ENCODE measurements at regions not wholly inside any gene's neighbourhood (a gene's known extent, or its start where the extent isn't known, plus 50 kb on each side); places are given as distances from the start of the nearest gene placed in this dataset.
"Not testable (repeated sequence)": the region's sequence is repeated elsewhere in the genome, so short reads cannot be mapped to it uniquely, and the experiment has no call there.

GRCh38 chr9:16064771-16065170 is 511.9 kb downstream of the CCDC171 start:
- DNase-seq: no peak
- Histone ChIP-seq H3K4me3 (ENCODE audit: low read depth, low read length) (no peak overlapping the region), H3K27me3 (replicated peaks) (no peaks in the 10 kb centered on the region), H3K36me3 (replicated peaks) (no peaks in the 10 kb centered on the region), H3K27ac (no peak overlapping the region)
- TF ChIP-seq CTCF (IDR thresholded peaks at IDR 0.05; ENCODE audit: low read depth, low read length, missing control alignments): no peak
- in situ Hi-C loops (cut with HindIII; ENCODE audit: low pct_ligation_motif_present, low sequenced_read_pairs): no loop called here

DNA sequence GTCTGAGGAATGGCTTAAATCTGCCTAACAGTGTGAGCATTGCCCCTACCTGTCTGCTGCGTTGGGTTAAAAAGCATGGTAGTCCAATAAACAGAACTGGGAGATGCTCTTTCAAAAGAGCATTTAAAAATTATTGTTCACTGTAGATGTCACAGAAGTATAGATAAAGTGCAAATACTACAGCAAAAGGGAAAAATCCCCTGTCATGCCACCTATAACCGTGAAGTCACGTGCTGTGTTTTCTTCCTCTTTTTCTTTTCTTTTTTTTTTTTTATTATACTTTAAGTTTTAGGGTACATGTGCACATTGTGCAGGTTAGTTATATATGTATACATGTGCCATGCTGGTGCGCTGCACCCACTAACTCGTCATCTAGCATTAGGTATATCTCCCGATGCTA is 513.4 kb downstream of the CCDC171 start:
- DNase-seq: not testable (repeated sequence)

GRCh38 chr9:16068476-16068875 is 515.6 kb downstream of the CCDC171 start:
- H3K36me3 ChIP-seq (replicated peaks): no peaks in the 10 kb centered on the region
- peak; percentile 65 for DNase-seq
- H3K27me3 ChIP-seq (replicated peaks): no peaks in the 10 kb centered on the region
- TF ChIP-seq CTCF (IDR thresholded peaks at IDR 0.05; ENCODE audit: low read depth, low read length, missing control alignments): no peak
- no peak overlapping the region for H3K4me3 ChIP-seq (ENCODE audit: low read depth, low read length)
- H3K27ac ChIP-seq: peak overlapping the region; percentile 41
- in situ Hi-C loops (cut with HindIII; ENCODE audit: low pct_ligation_motif_present, low sequenced_read_pairs): no loop called here

More for the DNA sequence above, 513.4 kb downstream of the CCDC171 start:
- H3K27me3 ChIP-seq (replicated peaks); in situ Hi-C loops (cut with HindIII; ENCODE audit: low pct_ligation_motif_present, low sequenced_read_pairs); H3K4me3 ChIP-seq (ENCODE audit: low read depth, low read length); H3K27ac ChIP-seq; H3K36me3 ChIP-seq (replicated peaks): not testable (repeated sequence)

DNA sequence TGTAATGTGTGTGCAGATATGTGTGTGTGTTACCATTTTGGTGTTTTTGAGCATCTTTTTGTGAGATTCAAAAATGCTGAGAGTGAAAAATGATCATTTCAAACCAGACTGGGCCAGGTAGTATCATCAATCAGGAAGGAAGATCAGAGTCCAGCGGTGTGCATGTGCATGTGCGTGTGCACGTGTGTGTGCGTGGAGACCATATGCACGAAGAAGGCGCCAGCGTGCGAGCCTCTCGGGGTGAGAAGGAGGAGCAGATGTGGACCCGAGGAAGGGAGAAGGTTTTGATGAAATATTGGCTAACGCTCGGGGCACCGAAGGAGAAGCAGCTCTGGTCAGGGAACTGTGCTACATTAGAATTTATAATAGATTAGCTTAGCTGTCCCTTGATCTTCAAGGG is 516.4 kb downstream of the CCDC171 start:
- Histone ChIP-seq H3K36me3 (replicated peaks) (no peaks in the 10 kb centered on the region), H3K27me3 (replicated peaks) (no peaks in the 10 kb centered on the region), H3K4me3 (ENCODE audit: low read depth, low read length) (no peak overlapping the region), H3K27ac (peak overlapping the region; percentile 39)
- DNase-seq: no peak
- in situ Hi-C loops (cut with HindIII; ENCODE audit: low pct_ligation_motif_present, low sequenced_read_pairs): no loop called here
- TF ChIP-seq CTCF (IDR thresholded peaks at IDR 0.05; ENCODE audit: low read depth, low read length, missing control alignments): no peak

DNA sequence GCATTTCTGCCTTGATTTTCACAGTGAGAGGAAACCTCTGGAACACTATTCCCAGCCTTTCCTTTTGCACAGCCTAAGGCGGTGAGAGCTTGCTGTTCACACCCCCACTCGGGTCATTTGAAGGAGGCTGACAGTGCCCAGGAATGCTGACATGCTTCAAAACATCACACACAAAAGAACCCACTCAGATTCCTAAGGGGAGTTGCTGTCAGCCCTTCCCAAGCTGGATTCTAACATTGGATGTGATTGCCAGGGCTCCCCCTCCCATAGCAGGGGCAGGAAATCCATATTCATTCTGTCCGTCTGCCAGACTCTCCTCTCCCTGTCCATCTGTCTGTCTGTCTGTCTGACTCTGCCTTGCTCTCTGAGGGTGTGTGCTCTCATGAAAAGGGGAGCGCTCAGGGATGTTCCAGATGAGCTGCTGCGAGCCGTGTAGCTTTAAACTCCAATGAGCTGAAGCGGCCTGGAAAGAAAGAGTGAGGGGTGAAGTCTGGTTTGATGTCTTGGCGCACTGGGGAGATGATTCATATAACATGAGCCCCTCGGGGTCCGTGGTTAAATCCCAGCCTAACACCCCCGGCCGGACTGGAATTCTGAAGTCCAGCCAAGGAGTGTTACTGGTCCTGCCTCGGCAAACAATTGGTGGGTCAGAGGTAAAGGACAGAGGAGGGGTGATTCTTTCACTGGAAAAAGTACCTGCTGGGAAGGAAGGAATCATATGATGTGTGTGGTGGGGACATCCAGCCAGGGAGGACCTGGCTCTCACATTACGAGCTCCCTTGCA is 517.0 kb downstream of the CCDC171 start:
- no peaks in the 10 kb centered on the region for H3K36me3 ChIP-seq (replicated peaks)
- in situ Hi-C loops (cut with HindIII; ENCODE audit: low pct_ligation_motif_present, low sequenced_read_pairs): no loop called here
- peak overlapping the region; percentile 39 for H3K27ac ChIP-seq
- no peak overlapping the region for H3K4me3 ChIP-seq (ENCODE audit: low read depth, low read length)
- peak; percentile 32 for DNase-seq
- TF ChIP-seq CTCF (IDR thresholded peaks at IDR 0.05; ENCODE audit: low read depth, low read length, missing control alignments): no peak
- H3K27me3 ChIP-seq (replicated peaks): no peaks in the 10 kb centered on the region

- in situ Hi-C loops (cut with HindIII; ENCODE audit: low pct_ligation_motif_present, low sequenced_read_pairs): no loop called here
- Histone ChIP-seq H3K36me3 (replicated peaks) (no peaks in the 10 kb centered on the region), H3K27me3 (replicated peaks) (no peaks in the 10 kb centered on the region), H3K4me3 (ENCODE audit: low read depth, low read length) (no peak overlapping the region), H3K27ac (peak overlapping the region; percentile 39)
- TF ChIP-seq CTCF (IDR thresholded peaks at IDR 0.05; ENCODE audit: low read depth, low read length, missing control alignments): no peak
- DNase-seq: no peak
Measured at GRCh38 chr9:16070455-16071145, 517.8 kb downstream of the CCDC171 start.
